CD4-positive, alpha-beta T cell treated with Interleukin-1 beta for 1 hour (primary cell): ENCODE measurements at regions not wholly inside any gene's neighbourhood (a gene's known extent, or its start where the extent isn't known, plus 50 kb on each side); places are given as distances from the start of the nearest gene placed in this dataset.

Source experiments
- DNase-seq, 2 donors: peaks; one replicate each; pipeline ENCODE4 v3.0.0-alpha.2; 2020 to 2022

- no peak for DNase-seq
Measured at GRCh38 chr7:97470726-97471125, 261.2 kb upstream of the TAC1 start.

- DNase-seq, result no peak
Measured at GRCh38 chr7:97471491-97471890, 260.4 kb upstream of the TAC1 start.

DNA sequence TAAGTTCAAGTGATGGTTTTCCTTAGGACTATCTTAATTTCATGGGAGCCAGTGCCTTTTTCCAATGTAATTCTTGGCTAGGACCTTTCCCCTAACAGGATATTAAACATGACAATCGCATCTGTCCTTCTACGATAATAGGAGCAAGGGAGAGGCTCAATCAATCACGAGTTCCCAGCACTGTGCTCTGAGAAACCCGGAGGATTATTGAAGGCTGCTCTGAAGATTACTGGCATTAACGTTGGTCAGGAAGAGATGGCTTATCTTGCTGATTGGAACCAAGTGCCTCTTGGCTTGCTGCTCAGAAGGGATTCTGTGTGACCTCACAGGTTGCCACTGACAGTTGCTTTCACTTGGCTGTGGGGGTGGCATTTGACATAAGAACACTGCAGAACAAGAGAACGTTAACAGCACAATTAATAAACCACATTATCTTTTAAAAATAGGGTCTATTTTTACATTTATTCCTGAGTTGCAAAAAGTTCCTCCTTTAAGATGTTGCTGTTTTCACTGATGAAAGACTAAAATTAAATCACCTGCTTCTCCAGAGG, 252.1 kb upstream of the TAC1 start:
- DNase-seq, result no peak

DNA sequence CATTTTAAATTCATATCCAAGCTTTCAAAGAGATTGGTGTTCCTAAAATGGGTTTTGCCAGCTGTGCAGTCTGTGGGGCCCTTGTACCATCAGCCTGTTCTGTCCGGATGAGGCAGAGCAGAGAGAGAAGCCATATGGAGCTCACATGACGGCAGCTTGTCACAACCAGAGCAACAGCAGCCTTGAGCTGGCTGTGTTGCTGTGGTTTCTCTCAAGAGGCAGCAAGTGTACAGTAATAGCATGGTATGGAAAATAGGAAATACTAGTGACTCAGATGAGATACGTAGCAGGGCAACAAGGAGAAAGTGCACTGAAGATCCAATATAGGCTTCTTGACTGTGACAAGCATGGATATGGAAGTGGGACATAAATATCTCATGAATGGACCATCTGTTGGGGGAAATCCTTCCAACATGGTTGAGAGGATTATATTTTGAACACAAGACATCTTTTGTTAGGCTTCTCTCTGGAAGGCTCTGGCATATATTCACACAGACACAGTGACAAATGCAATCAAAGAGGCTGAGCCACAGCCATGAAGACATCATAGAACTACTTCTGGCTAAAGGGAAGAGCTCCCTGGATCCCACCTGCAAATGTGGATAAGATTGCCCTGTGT, 251.0 kb upstream of the TAC1 start:
- DNase-seq, result no peak

DNA sequence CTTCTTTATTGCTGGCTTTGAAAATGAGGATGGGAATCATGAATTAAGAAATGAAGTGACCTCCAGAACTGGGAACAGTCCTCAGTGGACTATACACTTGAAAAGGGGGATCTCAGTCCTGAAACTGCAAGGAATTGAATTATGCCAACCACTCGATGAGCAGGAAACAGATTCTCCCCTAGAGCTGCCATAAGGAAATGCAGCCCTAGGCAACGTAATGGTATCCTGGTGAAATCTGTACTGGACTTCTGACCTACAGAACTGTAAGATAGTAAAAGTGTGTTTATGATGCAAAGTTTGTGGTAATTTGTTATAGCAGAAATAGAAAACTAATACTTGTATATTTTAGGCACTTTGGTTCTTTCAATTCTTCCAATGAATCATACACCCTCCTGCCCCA, 236.4 kb upstream of the TAC1 start:
- no peak for DNase-seq

DNA sequence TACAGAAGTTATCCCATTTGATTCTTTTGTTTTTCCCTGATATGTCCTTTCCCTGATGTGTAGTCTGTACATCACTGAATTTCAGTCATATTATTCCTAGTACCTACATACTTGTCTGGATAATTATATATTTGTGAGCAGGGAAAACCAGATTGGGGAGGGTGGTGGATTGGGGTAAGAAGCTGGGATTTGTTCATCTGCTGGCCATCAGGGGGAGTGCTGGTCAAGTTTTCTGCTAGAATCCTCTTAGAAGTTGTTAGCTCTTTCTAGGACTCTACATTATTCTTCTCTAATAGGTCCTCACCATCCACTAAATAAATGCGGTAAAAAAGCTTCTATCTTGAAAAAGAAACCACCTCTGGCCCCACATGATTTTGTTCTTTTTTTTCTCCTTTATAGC, 232.7 kb upstream of the TAC1 start:
- no peak for DNase-seq

DNA sequence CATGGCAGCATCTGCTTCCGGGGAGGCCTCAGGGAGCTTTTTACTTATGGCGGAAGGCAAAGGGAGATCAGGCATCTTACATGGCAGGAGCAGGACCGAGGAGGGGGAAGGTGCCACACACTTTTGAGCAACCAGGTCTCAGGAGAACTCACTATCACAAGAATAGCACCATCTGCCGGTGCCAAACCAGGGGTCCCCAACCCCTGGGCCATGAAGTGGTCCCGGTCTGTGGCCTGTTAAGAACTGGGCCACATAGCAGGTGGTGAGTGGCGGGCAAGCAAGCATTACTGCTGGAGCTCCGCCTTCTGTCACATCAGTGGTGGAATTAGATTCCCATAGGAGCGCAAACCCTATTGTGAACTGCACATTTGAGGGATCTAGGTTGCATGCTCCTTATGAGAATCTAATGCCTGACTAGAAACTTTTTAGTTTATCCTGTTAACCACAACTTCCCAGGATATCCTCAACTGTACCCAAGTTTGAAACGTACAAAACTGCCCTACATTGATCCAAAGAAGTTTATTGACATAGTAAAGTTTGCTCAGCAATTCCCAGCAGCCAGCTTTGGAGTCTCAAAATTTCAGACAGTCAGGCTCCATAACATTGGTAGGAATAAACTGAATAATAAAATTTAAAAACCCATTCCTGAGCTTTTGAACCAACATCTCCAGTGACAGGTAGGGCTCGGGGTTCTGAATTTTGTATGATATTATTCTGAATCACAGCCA, 228.4 kb upstream of the TAC1 start:
- DNase-seq, result no peak

- peak in 1 of 2 donors; percentile 33 for DNase-seq
Measured at GRCh38 chr7:97506728-97507127, 225.2 kb upstream of the TAC1 start.

DNA sequence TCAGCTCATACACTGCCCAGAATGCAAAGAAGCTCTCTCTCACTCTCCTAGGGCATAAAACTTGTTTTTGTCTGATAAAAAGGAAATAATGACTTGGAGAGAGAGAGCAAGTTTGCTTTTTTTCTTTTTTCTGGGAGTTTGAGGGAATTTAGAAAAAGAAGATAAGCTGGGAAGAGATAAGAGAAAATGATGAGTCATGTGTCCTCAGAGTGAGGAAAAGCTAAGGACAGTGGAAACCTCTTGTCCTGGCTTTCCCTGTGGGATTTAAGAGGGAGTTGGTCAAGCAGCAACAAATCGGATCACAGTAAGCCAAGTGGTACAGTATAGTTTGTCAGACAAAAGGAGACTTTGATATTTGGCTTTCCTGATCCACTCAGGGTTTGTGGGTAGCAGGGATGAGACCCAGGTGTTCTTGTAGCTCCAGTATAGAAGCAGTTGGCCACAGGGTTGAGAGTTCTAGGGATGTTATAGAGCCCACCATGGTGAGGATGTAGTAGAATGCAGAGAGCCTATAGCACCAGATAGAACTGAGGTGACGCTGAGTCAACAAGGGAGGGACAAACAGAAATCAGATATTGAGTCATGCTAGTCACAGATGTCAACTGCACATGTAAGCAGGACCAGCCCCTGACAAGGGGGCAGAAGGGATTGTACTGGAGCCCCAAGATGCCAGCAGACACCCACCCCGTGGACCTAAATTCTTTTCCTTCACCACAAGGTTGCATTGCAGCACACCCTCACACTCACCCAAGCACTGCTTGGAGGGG, 219.3 kb upstream of the TAC1 start:
- no peak for DNase-seq

DNA sequence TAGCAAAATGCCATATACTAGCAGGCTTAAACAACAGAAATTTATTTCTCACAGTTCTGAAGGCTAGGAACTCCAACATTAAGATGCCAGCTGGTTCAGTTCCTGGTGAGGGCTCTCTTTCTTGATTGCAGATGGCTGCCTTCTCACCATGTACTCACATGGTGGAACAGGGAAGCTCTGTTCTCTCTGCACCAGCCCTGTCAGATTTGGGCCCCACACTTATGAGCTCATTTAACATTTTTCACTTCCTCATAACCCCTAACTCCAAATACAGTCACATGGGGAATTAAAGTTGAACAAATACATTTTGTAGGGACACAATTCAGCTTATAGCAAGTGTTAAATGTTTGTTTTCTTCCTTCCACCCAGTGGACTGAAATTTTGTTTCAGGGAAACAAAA, 218.6 kb upstream of the TAC1 start:
- no peak for DNase-seq

- DNase-seq, result no peak
Measured at GRCh38 chr7:97541188-97541587, 190.7 kb upstream of the TAC1 start.

DNA sequence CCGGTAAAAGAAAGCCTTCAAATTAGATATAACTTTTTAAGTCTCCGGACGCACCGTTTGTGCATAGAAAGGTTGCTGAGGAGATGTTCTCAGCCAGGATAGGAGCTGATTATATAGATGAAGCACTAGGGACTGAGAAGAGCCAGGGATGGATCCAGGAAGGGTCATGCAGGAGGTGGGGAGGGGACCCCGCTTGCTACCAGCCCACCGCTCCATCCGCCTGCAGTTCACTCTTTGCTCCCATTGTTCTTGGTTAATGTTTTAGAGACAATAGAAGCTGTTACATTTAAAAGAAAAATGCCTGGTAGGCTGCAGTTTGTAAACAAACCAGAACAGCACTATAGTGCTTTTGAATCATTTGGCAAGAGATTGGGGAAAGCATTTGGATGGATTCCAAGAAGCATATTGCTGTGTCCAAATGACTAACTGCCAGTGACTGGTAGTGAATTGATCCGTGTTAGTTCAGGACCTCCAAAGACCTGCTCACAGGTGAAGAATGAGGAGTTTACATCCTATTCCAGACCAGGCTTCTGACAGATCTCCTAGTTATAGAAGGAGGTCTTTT, 175.9 kb upstream of the TAC1 start:
- DNase-seq, result no peak

- DNase-seq, result no peak
Measured at GRCh38 chr7:97565665-97566064, 166.2 kb upstream of the TAC1 start.

- DNase-seq, result no peak
Measured at GRCh38 chr7:97573065-97573464, 158.8 kb upstream of the TAC1 start.

GRCh38 chr7:97576043-97576442, 155.8 kb upstream of the TAC1 start:
- no peak for DNase-seq

GRCh38 chr7:97578225-97578624, 153.7 kb upstream of the TAC1 start:
- no peak for DNase-seq

- DNase-seq, result no peak
Measured at GRCh38 chr7:97580205-97580604, 151.7 kb upstream of the TAC1 start.

GRCh38 chr7:97595439-97595838, 136.4 kb upstream of the TAC1 start:
- no peak for DNase-seq

DNA sequence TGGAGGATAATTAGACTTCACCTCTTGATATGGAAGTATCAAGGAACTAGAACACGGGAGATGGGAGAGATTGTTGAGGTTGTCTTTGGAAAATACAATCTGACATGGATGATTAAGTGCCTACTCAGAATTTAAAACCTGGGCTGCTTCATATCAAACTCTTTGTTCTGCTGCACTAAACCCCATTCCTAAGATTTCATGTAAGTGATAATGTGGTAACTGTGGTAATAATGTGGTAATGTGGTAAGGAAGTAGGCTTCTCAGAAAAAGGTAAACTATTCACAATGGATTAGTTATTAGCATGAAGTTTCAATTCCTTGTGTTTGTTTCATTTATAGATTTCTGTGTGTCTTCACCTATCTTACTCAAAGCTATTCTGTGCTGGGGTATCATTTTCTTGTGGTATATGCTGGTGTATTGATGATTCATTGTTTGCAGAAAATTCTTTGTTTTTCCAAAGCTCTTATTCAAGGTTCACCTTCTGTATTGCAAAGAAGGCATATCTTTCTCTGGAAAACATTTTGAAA, 129.9 kb upstream of the TAC1 start:
- no peak for DNase-seq

DNA sequence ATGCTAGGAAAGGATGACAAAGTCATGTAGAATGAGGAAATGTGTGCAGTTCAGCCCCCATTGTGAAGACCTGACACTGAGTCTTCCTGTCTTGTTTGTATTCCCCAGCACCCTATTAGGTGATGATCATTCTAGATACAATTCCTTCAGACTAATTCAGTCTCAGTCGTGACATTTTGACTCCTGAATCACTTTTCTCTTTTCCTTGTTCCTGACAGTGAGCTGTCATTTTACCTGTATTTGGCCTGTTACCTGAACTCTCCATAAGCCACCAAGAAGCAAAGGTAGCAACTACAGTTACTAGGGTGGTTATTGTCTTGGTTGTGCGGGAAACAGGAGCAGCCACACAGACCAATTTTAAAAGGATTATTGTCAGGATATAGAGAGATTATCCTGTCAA, 111.4 kb upstream of the TAC1 start:
- no peak for DNase-seq

DNA sequence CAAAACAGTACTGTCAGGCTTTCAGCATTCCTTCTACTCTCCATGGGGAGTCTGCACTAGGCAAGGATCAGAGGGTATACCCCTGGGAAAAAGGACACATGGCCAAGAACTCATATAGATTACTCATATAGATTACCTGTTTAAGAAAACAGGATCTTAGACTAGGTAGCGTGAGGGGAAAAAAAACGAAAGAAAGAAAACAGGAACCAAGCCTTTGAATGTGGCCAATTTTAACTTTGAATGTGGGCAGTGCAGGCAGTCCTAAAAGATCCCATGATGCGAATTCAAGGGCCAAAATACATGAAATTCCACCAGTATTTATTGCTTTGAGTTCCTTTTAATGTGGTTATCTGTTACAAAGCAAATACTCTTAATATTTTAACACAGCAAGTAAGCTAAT, 108.6 kb upstream of the TAC1 start:
- no peak for DNase-seq

DNA sequence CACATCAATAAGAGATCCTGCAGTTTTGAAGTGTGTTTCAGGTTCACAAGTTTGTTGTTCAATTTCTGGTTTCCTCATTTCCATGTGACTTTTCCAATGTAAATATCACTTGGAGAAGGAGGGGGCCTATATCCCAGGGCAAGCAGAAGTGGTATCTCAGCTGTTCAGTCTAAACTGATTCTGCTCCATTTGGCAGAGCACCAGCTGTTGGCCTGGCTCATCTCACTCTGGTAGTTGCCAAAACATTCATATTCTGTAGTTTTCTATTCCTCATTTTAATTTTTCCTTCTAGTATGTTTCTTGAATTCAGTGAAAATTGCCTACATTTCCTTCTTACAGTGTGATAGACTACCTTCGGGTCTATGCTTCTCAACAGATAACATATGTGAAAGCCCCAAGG, 101.8 kb upstream of the TAC1 start:
- no peak for DNase-seq

GRCh38 chr7:97635622-97636021, 96.3 kb upstream of the TAC1 start:
- DNase-seq, result no peak
